Trophoblast cell (in vitro differentiated cells and primary cell): ENCODE measurements at regions not wholly inside any gene's neighbourhood (a gene's known extent, or its start where the extent isn't known, plus 50 kb on each side); places are given as distances from the start of the nearest gene placed in this dataset.
A peak's percentile ranks its signal among the peaks of the same experiment; 100 is the strongest.

Source experiments
- DNase-seq, 2 donors: peaks; one replicate each; pipeline ENCODE4 v3.0.0-alpha.2; 2016
- H2AFZ ChIP-seq: 2 replicates; pipeline ENCODE4 v1.6.1; 2013; ENCODE audit warnings: low read length, moderate library complexity, mild to moderate bottlenecking; ENCODE audit not compliant: insufficient read depth, poor library complexity
- H2AK5ac ChIP-seq: 2 replicates; pipeline ENCODE4 v1.6.1; 2013; ENCODE audit warnings: mild to moderate bottlenecking, low read length
- H2BK120ac ChIP-seq: 2 replicates; pipeline ENCODE4 v1.6.1; 2013; ENCODE audit warnings: low read length, mild to moderate bottlenecking, moderate library complexity; ENCODE audit not compliant: insufficient read depth, poor library complexity
- H2BK12ac ChIP-seq: 2 replicates; pipeline ENCODE4 v1.6.1; 2013; ENCODE audit warnings: mild to moderate bottlenecking, low read length, moderate library complexity
- H2BK5ac ChIP-seq: 2 replicates; pipeline ENCODE4 v1.6.1; 2013; ENCODE audit warnings: low read length, low read depth, moderate library complexity, mild to moderate bottlenecking; ENCODE audit not compliant: poor library complexity
- H3K14ac ChIP-seq: 2 replicates; pipeline ENCODE4 v1.6.1; 2013; ENCODE audit warnings: mild to moderate bottlenecking, low read length
- H3K18ac ChIP-seq: 2 replicates; pipeline ENCODE4 v1.6.1; 2013; ENCODE audit warnings: mild to moderate bottlenecking, low read length
- H3K23ac ChIP-seq: 2 replicates; pipeline ENCODE4 v1.6.1; 2013; ENCODE audit warnings: low read length
- H3K27ac ChIP-seq: 2 replicates; pipeline ENCODE4 v1.5.1; 2013; ENCODE audit warnings: low read depth, mild to moderate bottlenecking, inconsistent platforms, low read length, moderate library complexity
- H3K27me3 ChIP-seq: 2 replicates; pipeline ENCODE4 v1.6.1; 2013; ENCODE audit warnings: inconsistent platforms, mild to moderate bottlenecking, low read length, moderate library complexity; ENCODE audit not compliant: insufficient read depth
- H3K36me3 ChIP-seq, 2 experiments: 1 replicate in 1 of 2; 2 replicates in 1 of 2; pipeline ENCODE4 v1.6.1; 2013; ENCODE audit warnings: low read length in 2 of 2, mild to moderate bottlenecking in 2 of 2, moderate library complexity in 1 of 2; ENCODE audit not compliant: insufficient read depth in 2 of 2, control insufficient read depth in 1 of 2
- H3K4ac ChIP-seq: 2 replicates; pipeline ENCODE4 v1.6.1; 2013; ENCODE audit warnings: low read depth, mild to moderate bottlenecking, low read length, moderate library complexity
- H3K4me1 ChIP-seq, 2 experiments: 1 replicate in 1 of 2; 2 replicates in 1 of 2; pipeline ENCODE4 v1.6.1; 2013; ENCODE audit warnings: low read length in 2 of 2, mild to moderate bottlenecking in 2 of 2, moderate library complexity in 1 of 2; ENCODE audit not compliant: insufficient read depth in 2 of 2, control insufficient read depth in 1 of 2
- H3K4me2 ChIP-seq: 2 replicates; pipeline ENCODE4 v1.6.1; 2013; ENCODE audit warnings: inconsistent platforms, mild to moderate bottlenecking, low read length, moderate library complexity
- H3K4me3 ChIP-seq: 2 replicates; pipeline ENCODE4 v1.5.1; 2013; ENCODE audit warnings: mild to moderate bottlenecking, low read depth, low read length, inconsistent platforms
- H3K79me1 ChIP-seq: one replicate; pipeline ENCODE4 v1.6.1; 2013; ENCODE audit warnings: low read length
- H3K79me2 ChIP-seq: 2 replicates; pipeline ENCODE4 v1.6.1; 2013; ENCODE audit warnings: low read length, mild to moderate bottlenecking; ENCODE audit not compliant: control insufficient read depth, insufficient read depth, poor library complexity
- H3K9ac ChIP-seq: 2 replicates; pipeline ENCODE4 v1.6.1; 2013; ENCODE audit warnings: mild to moderate bottlenecking, low read length
- H3K9me3 ChIP-seq: 2 replicates; pipeline ENCODE4 v1.6.1; 2013; ENCODE audit warnings: low read depth, mild to moderate bottlenecking, control low read depth, inconsistent platforms, low read length; ENCODE audit not compliant: insufficient read depth
- H4K12ac ChIP-seq: 2 replicates; pipeline ENCODE4 v1.6.1; 2013; ENCODE audit warnings: low read depth, mild to moderate bottlenecking, low read length, moderate library complexity
- H4K8ac ChIP-seq: 2 replicates; pipeline ENCODE4 v1.6.1; 2013; ENCODE audit warnings: low read depth, mild to moderate bottlenecking, low read length, moderate library complexity
- H4K91ac ChIP-seq: one replicate; pipeline ENCODE4 v1.6.1; 2013; ENCODE audit warnings: low read depth, mild to moderate bottlenecking, low read length, moderate library complexity
- WGBS: extraction: QIAGEN DNeasy Blood & Tissue Kit; methylation state at CpG from one replicate; pipeline ENCODE4 v1.1.7; 2013; ENCODE audit warnings: missing lambda C conversion rate; ENCODE audit not compliant: insufficient read length, insufficient coverage; ENCODE audit errors: extremely low coverage; 5-methylcytosine and 5-hydroxymethylcytosine counted together

GRCh38 chr2:59032499-59032898, 791.4 kb upstream of the FANCL start:
- no peaks in the 10 kb centered on the region for H3K79me1 ChIP-seq
- H3K4ac ChIP-seq, result no peak overlapping the region
- H3K14ac ChIP-seq, result no peak overlapping the region
- no peak overlapping the region for H4K91ac ChIP-seq
- H3K18ac ChIP-seq, result no peak overlapping the region
- no peak for DNase-seq
- peaks cover 3% of the 10 kb centered on the region for H3K27me3 ChIP-seq
- no peak overlapping the region for H3K4me2 ChIP-seq
- no peak overlapping the region for H4K12ac ChIP-seq
- no peak overlapping the region for H2BK12ac ChIP-seq
- no CpG with 5 or more reads among the region's 3 CpGs for WGBS
- no peaks in the 10 kb centered on the region for H3K36me3 ChIP-seq
- H3K4me3 ChIP-seq, result no peak overlapping the region
- H4K8ac ChIP-seq, result no peak overlapping the region
- H2BK5ac ChIP-seq, result no peak overlapping the region
- H3K4me1 ChIP-seq, result peaks cover 0 to 8% of the 10 kb centered on the region in 2 experiments
- H2AK5ac ChIP-seq, result no peak overlapping the region
- no peak overlapping the region for H2AFZ ChIP-seq
- H3K9me3 ChIP-seq, result no peaks in the 10 kb centered on the region
- no peak overlapping the region for H3K23ac ChIP-seq
- no peak overlapping the region for H3K27ac ChIP-seq
- H3K79me2 ChIP-seq, result no peaks in the 10 kb centered on the region
- H3K9ac ChIP-seq, result no peak overlapping the region
- H2BK120ac ChIP-seq, result no peak overlapping the region

GRCh38 chr2:59029058-59029457, 787.9 kb upstream of the FANCL start:
- peak overlapping the region; percentile 44 for H2BK12ac ChIP-seq
- WGBS, result no CpG with 5 or more reads among the region's 6 CpGs
- DNase-seq, result no peak
- H3K4ac ChIP-seq, result no peak overlapping the region
- H3K36me3 ChIP-seq, result no peaks in the 10 kb centered on the region
- H3K27ac ChIP-seq, result no peak overlapping the region
- no peak overlapping the region for H3K4me3 ChIP-seq
- H4K91ac ChIP-seq, result no peak overlapping the region
- H3K4me1 ChIP-seq, result no peaks in the 10 kb centered on the region
- no peaks in the 10 kb centered on the region for H3K79me2 ChIP-seq
- no peaks in the 10 kb centered on the region for H3K79me1 ChIP-seq
- H3K14ac ChIP-seq, result no peak overlapping the region
- no peak overlapping the region for H4K12ac ChIP-seq
- no peak overlapping the region for H3K23ac ChIP-seq
- no peak overlapping the region for H2AK5ac ChIP-seq
- H3K9ac ChIP-seq, result no peak overlapping the region
- H2BK120ac ChIP-seq, result no peak overlapping the region
- H3K27me3 ChIP-seq, result peaks cover 3% of the 10 kb centered on the region
- H3K18ac ChIP-seq, result no peak overlapping the region
- no peak overlapping the region for H2AFZ ChIP-seq
- no peak overlapping the region for H3K4me2 ChIP-seq
- H2BK5ac ChIP-seq, result no peak overlapping the region
- no peak overlapping the region for H4K8ac ChIP-seq
- H3K9me3 ChIP-seq, result no peaks in the 10 kb centered on the region

- Histone ChIP-seq H3K36me3 (no peaks in the 10 kb centered on the region), H3K4ac (no peak overlapping the region), H3K18ac (no peak overlapping the region), H4K91ac (no peak overlapping the region), H3K9ac (no peak overlapping the region), H3K14ac (no peak overlapping the region), H3K23ac (no peak overlapping the region), H3K79me2 (no peaks in the 10 kb centered on the region), H3K4me1 (no peaks in the 10 kb centered on the region), H2BK12ac (no peak overlapping the region), H3K27ac (no peak overlapping the region), H3K27me3 (peaks cover 3% of the 10 kb centered on the region), H4K12ac (no peak overlapping the region), H2AFZ (no peak overlapping the region), H3K79me1 (no peaks in the 10 kb centered on the region), H3K4me3 (no peak overlapping the region), H2BK120ac (no peak overlapping the region), H4K8ac (no peak overlapping the region), H2BK5ac (no peak overlapping the region), H3K4me2 (no peak overlapping the region), H2AK5ac (no peak overlapping the region), H3K9me3 (no peaks in the 10 kb centered on the region)
- DNase-seq, result no peak
- no CpG with 5 or more reads among the region's 4 CpGs for WGBS
These were observed 786.2 kb upstream of the FANCL start for GRCh38 chr2:59027320-59027719.

GRCh38 chr2:59025157-59025757, 784.1 kb upstream of the FANCL start:
- H3K27me3 ChIP-seq, result peaks cover 3% of the 10 kb centered on the region
- no peaks in the 10 kb centered on the region for H3K36me3 ChIP-seq
- no peaks in the 10 kb centered on the region for H3K79me1 ChIP-seq
- H2AK5ac ChIP-seq, result no peak overlapping the region
- H2BK12ac ChIP-seq, result no peak overlapping the region
- no peak overlapping the region for H3K18ac ChIP-seq
- no peak overlapping the region for H4K91ac ChIP-seq
- no peak overlapping the region for H3K23ac ChIP-seq
- no CpG with 5 or more reads among the region's 5 CpGs for WGBS
- no peak overlapping the region for H3K9ac ChIP-seq
- no peaks in the 10 kb centered on the region for H3K79me2 ChIP-seq
- H3K14ac ChIP-seq, result no peak overlapping the region
- H3K4me1 ChIP-seq, result no peaks in the 10 kb centered on the region
- no peak overlapping the region for H3K4me3 ChIP-seq
- no peak overlapping the region for H4K12ac ChIP-seq
- H2AFZ ChIP-seq, result no peak overlapping the region
- H2BK120ac ChIP-seq, result no peak overlapping the region
- H3K4ac ChIP-seq, result no peak overlapping the region
- peak; percentile 5 to 37 for DNase-seq
- no peak overlapping the region for H2BK5ac ChIP-seq
- no peak overlapping the region for H4K8ac ChIP-seq
- no peaks in the 10 kb centered on the region for H3K9me3 ChIP-seq
- H3K27ac ChIP-seq, result no peak overlapping the region
- H3K4me2 ChIP-seq, result no peak overlapping the region
